ENCODE measurements at regions not wholly inside any gene's neighbourhood (a gene's known extent, or its start where the extent isn't known, plus 50 kb on each side); places are given as distances from the start of the nearest gene placed in this dataset.
"Not testable (repeated sequence)": the region's sequence is repeated elsewhere in the genome, so short reads cannot be mapped to it uniquely, and the experiment has no call there.

GRCh38 chr10:111267673-111268072 is 190.8 kb downstream of the ADRA2A start:
- no peak for DNase-seq

GRCh38 chr10:111273235-111273634 is 196.4 kb downstream of the ADRA2A start:
- no peak for DNase-seq

- DNase-seq = no peak
Observed at GRCh38 chr10:111273635-111274034, 196.8 kb downstream of the ADRA2A start.

GRCh38 chr10:111275091-111275490 is 198.3 kb downstream of the ADRA2A start:
- no peak for DNase-seq

- peak; percentile 31 for DNase-seq
Observed at GRCh38 chr10:111277661-111278060, 200.8 kb downstream of the ADRA2A start.

- DNase-seq = no peak
Observed at GRCh38 chr10:111278266-111278665, 201.4 kb downstream of the ADRA2A start.

GRCh38 chr10:111281516-111281915 is 204.7 kb downstream of the ADRA2A start:
- DNase-seq = no peak

GRCh38 chr10:111289461-111289860 is 212.6 kb downstream of the ADRA2A start:
- no peak for DNase-seq

- DNase-seq = no peak
Observed at GRCh38 chr10:111290649-111291048, 213.8 kb downstream of the ADRA2A start.

GRCh38 chr10:111295788-111296187 is 219.0 kb downstream of the ADRA2A start:
- no peak for DNase-seq

- no peak for DNase-seq
Observed at GRCh38 chr10:111297351-111297848, 220.6 kb downstream of the ADRA2A start.

GRCh38 chr10:111298031-111298430 is 221.2 kb downstream of the ADRA2A start:
- no peak for DNase-seq

- no peak for DNase-seq
Observed at GRCh38 chr10:111299037-111299436, 222.2 kb downstream of the ADRA2A start.

GRCh38 chr10:111303887-111304286 is 227.1 kb downstream of the ADRA2A start:
- no peak for DNase-seq

- no peak for DNase-seq
Observed at GRCh38 chr10:111316722-111317212, 239.9 kb downstream of the ADRA2A start.

GRCh38 chr10:111319866-111320265 is 243.0 kb downstream of the ADRA2A start:
- no peak for DNase-seq

- no peak for DNase-seq
Observed at GRCh38 chr10:111323389-111323966, 246.6 kb downstream of the ADRA2A start.

GRCh38 chr10:111332174-111332573 is 255.3 kb downstream of the ADRA2A start:
- DNase-seq = not testable (repeated sequence)

- no peak for DNase-seq
Observed at GRCh38 chr10:111335826-111336225, 259.0 kb downstream of the ADRA2A start.

- DNase-seq = no peak
Observed at GRCh38 chr10:111338035-111338434, 261.2 kb downstream of the ADRA2A start.

- no peak for DNase-seq
Observed at GRCh38 chr10:111338805-111339204, 262.0 kb downstream of the ADRA2A start.

- DNase-seq = no peak
Observed at GRCh38 chr10:111344804-111345203, 268.0 kb downstream of the ADRA2A start.

GRCh38 chr10:111347386-111348013 is 270.7 kb downstream of the ADRA2A start:
- no peak for DNase-seq

- no peak for DNase-seq
Observed at GRCh38 chr10:111348076-111348475, 271.2 kb downstream of the ADRA2A start.

GRCh38 chr10:111354859-111355258 is 278.0 kb downstream of the ADRA2A start:
- no peak for DNase-seq

Data from femur (tissue), 1 donor.